AG20443 (cell line): ENCODE measurements at regions not wholly inside any gene's neighbourhood (a gene's known extent, or its start where the extent isn't known, plus 50 kb on each side); places are given as distances from the start of the nearest gene placed in this dataset.
"Not testable (repeated sequence)": the region's sequence is repeated elsewhere in the genome, so short reads cannot be mapped to it uniquely, and the experiment has no call there.

ENCODE experiments used
- DNase-seq: peaks from one replicate; pipeline ENCODE4 v3.0.0; 2012; ENCODE audit warnings: low spot score, mixed read lengths

DNA sequence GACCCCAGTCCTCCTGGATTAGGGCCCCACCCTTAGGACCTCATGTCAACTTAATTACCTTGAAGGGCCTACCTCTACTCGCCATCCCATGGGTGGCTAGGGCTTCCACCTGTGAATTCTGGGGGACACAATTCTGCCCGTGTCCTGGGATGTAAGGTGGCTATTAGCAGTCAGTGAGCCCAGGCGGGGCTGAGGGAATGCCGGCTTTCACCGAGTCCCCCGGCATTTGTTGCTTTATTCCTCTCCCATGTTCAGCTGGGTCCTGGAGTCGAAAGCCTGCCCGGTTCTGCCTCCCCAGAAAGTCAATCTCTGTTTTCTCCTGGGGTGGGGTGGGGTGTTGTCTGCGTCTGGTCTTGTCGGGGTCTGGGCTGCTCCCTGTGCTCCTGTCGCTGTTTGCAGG, 125.6 kb downstream of the GLRX3 start:
- DNase-seq, result no peak

DNA sequence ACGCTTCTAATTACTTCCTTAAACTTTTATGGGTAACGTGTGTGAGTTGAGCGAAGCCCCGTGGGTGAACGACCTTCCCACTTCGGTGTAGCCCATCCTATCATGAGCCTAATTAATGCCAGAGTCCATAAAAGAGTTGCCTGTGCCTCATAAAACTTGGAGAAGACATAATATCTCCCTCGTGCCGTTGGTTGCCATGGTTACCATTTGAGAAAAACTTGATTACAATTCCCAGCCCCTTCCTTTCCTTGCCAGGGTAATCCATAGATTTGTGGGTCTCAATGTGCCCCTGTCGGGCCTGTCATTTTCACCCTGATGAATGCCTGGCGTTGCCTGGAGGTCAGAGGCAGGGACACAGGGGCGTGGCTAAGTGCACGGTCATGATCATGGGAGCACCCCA, 127.1 kb downstream of the GLRX3 start:
- DNase-seq, result no peak

DNA sequence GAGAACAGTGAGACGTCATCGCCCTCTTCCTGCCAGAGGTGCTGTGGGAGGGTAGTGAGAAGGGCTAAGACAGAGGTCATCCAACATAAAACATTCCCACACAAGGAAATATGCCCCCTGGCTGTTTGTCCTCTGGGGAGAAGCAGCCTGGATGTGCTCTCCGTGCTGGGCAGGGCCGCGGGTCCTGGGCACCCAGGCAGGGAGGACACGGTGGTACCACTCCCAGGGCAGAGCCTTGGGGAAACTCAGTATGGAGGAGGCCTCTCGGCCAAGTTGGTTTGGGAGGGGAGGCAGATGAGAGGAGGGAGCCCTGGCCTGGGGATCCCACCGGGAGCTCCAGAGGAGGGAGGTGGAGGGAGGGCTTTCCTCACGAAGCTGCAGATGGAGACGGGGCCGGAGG, 129.4 kb downstream of the GLRX3 start:
- no peak for DNase-seq

DNA sequence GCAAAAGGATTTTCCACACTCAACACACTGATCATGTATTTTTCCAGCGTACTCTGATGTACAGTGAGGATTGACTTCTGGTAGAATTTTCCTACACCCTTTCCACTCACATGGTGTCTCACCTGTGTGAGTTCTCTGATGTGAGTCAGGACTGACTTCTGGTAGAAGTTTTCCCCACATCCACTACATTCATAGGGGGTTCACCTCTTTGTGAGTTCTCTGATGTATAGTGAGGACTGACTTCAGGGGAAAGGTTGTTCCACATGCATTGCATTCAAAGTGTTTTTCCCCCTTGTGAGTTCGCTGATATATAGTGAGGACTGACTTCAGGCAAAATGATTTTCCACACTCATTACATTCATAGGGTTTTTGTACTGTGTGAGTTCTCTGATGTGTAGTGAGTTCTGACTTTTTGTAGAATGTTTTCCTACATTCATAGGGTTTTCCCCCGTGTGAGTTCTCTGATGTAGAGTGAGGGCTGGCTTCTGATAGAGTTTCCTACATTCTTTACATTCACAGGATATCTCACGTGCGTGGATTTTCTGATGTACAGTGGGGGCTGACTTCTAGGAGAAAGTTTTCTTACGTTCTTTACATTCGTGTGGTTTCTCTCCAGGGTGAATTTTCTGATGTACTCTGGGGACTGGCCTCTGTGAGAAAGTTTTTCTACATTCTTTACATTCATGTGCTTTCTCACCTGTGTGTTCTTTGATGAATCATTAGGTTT, 146.5 kb downstream of the GLRX3 start:
- DNase-seq, result no peak

DNA sequence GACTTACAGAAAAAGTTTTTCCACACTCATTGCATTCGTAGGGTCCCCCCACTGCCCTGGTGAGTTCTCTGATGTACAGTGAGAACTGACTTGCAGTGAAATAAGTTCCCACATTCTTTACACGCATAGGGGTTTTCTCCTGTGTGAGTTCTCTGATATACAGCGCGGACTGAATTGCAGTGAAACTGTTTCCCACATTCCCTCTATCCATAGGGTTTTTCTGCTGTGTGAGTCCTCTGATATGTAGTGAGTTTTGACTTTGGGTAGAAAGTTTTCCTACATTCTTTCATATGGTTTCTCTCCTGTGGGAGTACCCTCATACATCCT, 147.0 kb downstream of the GLRX3 start:
- no peak for DNase-seq

DNA sequence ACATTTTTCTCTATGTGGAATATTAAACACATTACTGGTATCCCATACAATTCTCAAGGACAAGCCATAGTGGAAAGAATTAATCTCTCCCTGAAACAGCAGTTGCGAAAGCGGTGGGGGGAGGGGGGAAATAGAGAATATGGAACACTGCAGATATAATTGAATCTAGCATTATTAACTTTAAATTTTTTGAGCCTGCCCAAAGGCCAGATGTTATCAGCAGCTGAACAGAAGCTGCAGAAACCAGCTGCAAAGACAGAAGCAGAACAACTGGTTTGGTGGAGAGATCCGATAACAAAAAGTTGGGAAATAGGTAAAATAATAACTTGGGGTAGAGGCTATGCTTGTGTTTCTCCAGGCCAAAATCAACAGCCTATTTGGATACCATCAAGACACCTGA, 159.6 kb downstream of the GLRX3 start:
- DNase-seq, result not testable (repeated sequence)

DNA sequence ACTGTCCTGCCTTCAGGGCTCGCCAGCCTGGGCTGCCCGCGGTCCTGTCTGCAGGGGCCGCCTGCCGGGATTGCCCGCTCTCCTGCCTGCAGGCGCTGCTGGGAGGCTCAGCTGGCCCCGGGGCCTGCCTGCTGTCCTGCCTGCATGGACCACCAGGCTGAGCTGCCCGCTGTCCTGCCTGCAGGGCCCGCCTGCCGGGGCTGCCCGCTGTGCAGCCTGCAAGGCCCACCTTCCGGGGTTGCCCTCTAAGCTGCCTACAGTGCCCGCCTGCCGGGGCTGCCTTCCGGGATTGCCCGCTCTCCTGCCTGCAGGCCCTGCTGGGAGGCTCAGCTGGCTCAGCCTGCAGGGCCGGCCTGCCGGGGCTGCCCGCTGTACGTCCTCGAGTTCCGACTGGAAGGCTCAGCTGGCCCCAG, 164.4 kb downstream of the GLRX3 start:
- DNase-seq, result no peak

DNA sequence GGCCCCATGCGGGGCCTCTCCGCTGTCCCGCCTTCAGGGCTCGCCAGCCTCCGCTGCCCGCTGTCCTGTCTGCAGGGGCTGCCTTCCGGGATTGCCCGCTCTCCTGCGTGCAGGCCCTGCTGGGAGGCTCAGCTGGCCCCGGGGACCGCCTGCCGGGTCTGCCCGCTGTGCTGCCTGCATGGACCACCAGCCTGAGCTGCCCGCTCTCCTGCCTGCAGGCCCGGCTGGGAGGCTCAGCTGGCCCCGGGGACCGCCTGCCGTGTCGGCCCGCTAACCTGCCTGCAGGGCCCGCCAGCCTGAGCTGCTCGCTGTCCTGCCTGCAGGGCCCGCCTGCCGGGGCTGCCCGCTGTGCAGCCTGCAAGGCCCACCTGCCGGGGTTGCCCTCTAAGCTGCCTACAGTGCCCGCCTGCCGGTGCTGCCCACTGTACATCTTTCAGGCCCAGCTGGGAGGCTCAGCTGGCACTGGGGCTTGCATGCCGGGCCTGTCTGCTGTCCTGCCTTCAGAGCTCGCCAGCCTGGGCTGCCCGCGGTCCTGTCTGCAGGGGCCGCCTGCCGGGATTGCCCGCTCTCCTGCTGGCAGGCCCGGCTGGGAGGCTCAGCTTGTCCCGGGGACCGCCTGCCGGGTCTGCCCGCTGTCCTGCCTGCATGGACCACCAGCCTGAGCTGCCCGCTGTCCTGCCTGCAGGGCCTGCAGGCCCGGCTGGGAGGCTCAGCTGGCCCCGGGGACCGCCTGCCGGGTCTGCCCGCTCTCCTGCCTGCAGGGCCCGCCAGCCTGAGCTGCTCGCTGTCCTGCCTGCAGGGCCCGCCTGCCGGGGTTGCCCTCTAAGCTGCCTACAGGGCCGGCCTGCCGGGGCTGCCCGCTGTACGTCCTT, 165.1 kb downstream of the GLRX3 start:
- DNase-seq, result no peak

DNA sequence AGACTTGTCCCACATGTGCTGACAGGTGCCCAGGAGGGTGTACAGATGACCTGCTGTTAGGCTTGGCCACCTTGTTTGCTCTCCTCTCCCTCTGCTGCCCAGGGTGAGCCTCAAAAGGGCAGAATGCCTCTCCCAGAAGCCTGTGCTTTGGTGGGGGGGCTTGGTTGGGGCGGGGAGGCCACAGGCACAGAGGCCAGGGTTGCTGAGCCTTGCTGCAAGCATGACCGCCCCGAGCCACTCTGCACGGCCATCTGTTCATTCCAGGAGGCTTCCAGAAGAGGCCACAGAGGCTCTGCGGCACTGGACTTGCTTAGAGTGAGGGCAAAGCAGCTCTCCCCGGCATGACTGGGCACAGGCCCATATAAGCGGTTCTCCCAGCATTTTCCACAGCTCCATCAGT, 190.8 kb downstream of the GLRX3 start:
- no peak for DNase-seq

DNA sequence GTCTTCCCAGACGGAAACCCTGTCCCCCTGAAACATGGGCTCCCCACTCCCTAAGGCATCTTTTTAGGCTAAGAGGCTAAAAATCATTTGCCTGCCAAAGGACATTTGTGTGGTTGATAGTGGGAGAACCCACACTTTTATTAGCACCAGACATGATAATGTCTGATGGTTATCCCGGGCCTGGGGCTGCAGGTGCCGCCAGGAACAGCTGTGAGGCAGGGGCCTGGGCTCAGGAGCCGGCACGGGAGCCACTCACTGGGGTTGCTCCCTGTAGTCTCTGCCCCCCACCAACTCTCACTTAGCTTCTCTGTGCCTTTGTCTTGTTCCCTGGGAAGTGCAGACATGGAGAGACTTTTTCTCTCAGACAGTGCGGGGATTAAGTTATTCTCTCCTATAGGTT, 193.6 kb downstream of the GLRX3 start:
- DNase-seq, result no peak

DNA sequence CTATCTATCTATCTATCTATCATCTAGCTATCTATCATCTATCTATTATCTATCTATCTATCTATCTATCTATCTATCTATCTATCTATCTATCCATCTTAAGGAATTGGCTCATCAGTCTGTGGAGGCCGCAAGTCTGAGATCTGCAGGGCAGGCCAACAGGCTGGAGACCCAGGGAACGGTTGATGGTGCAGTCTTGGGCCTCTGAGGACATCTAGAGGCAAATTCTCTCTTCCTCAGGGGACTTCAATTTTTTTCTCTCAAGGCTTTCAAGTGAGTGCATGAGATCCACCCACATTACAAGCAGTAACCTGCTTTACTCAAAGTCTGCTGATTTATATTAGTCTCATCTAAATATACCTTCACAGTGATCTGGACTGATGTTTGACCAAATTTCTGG, 197.0 kb downstream of the GLRX3 start:
- DNase-seq, result no peak

DNA sequence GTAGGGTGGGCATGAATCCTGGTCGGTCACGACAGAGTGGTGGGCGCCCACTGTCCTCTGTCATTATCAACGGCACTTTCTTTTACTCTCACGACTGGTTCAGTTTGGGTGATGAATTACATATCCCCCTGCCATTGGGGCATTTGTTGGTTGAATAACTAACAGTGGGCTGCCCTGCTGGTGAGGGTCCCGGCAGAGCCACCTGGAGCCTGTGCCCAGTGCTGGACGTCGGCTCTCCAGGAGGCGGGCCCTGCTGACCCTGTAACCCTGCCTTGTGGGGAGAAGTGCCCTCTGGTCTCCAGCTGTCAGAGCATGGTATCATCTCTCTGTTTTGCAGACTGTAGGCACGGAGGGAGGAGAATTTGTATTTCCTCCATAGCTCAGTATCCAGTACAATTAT, 199.1 kb downstream of the GLRX3 start:
- DNase-seq, result no peak

DNA sequence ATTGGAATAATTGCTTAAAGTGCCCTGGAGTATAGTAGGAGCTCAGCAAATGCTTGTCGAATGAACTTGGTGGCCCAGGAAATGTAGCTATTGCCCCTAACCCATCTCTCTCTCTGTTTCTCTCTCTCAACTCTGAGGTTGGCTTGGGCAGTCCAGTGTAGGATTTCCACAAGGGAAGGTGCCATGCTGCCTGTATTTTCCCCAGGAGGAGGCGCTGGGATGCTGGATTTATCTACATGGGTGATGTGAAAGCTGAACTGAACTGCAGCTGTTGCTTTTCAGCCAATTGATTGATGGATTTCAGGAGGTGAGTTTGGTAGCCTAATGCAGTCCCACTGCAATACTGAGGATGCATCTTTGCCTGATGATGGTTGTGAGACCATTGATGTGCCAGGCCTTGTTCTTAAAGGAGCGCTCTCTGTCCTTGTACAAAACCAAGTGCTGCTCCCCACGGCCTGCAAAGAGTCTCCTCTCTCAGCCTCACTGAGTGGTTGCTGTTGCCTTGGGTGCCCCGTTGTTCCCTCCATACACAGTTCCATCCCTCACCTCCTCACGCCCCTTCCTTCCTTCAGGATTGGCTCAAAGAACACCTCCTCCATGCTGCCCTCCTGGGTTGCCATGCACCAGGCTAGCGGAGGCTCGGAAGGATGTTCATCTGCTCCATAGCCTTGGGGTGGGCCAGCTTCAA, 200.6 kb downstream of the GLRX3 start:
- DNase-seq, result no peak

DNA sequence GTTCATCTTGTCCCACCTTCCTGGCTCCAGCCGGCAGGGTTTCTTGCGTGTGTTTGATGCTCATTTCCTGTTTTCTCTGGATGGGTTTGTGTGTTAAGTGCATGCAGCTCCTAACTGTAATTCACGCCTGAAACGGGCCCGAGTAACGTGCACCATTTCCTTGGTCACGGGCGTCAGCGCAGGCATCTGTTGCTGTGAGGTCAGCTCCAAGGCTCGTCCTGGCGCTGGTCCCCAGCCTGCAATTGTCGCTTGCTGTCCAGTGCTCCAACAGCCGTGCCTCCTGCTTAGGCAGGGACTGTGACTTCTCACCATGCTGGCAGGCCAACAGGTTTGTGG, 201.1 kb downstream of the GLRX3 start:
- DNase-seq, result no peak

DNA sequence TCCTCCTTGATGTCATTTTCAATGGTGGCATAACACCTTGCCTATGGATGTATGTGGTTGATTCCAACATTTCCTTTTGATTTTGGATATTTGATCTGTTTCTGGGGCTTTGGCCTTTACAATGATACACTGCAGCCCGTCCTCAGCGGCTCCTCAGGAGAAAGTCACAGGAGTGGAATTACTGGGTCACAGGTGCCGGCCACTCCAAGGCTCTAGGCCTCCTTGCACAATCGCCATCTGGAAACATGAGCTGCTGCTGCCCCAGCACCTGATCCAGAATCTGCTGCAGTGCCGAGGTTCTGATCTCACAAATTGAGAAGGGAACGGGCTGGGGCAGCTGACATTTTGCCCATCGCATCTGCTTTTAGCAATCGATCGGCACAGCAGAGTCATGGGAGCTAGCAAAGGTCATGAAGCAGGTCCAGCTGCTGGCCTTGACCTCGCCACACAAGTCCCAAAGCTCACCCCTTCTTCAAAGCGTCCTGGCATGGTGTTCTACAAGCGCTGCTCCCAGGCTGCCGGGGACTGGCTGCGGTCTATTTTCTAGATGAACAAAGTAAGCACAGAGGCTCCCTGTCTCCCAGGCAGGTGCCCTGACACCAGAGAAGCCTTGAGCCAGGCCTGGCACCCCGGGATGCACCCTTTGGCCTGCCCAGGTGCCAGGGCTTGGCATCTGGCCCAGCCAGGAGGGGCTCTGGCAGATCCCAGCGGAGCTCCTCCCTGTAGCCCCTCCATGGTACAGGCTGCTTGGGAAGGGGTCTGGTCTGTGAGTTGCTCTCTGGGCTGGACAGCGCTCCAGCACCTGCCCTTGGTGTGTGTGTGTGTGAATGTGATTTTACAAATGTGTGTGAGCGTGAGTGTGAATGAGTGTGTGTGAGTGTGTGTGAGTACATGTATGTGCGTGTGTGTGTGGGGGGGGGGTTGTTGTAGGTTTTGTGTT, 201.8 kb downstream of the GLRX3 start:
- no peak for DNase-seq

DNA sequence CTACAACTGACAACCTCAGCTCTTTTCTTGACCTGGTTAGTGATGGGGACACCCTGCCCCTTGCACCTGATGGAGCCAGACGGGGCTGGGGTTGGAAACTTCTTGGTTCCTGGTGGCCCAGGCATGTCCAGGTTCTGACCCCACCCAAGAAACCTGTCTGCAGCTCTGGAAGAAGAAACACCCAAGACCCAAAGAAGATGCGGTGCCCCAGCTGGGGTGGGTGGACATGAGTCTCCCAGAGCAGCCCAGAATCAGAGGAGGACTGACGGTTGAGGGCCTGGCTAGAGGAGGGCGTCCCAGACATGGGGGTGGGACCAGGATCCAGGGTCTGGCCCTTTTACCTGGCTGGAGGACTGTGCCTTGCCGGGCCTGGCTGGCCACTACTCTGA, 202.4 kb downstream of the GLRX3 start:
- DNase-seq, result no peak

DNA sequence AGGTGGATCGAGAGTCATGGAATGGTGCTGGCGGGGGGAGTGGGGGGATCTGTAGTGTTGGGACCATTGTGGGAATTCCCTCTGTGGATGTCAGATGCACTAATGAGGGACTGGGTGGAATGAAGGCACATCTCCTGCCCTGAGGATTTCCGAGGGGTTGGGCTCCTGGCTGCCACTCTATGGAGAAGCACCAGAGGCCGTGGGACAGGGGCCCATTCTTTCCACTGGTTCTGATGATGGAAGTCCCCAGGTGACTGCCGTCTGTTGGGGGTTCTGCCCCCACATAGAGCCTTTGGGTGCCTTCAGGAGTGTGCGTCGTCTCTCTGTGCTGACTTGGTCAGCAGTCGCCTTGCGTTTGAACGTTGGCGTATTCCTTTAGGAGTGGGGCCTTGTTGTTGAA, 202.9 kb downstream of the GLRX3 start:
- DNase-seq, result no peak

DNA sequence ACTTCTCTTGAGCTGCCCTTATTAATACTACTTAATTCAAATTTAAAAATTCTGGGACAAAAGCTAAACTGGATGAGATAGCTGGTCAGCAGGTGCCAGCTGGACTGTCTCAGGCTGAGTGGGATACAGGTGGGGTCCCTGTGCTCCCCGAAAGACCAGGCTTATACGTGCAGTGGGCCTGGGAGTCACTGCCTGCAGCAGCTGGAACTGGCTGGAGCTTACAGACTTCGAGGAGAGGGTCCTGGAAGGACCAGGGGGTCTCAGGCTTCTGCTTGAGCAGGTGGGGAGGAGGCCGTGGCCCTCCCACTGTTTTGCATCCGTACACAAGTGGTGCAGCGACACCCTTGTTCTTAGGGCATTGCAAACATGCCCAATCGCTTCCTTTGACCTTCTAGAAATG, 203.7 kb downstream of the GLRX3 start:
- no peak for DNase-seq

DNA sequence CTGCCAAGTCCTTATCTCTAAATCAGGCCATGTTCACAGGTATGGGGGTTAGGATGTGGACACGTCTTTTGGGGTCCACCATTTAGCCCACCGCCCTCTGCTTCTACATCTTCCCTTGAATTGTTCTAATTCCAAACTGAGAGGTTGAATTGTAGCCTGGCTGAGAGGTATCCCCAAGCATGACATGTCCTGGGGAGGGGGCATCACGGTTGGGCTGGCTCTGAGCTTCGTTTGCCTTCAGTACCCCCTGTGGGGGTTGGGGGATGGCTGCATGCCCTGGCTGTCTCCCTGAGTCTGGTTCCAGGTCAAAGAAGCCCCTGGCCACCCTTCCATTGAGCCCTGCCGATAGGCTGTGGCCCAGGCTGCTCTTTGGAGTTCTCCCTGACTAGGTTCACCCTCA, 204.6 kb downstream of the GLRX3 start:
- DNase-seq, result no peak

DNA sequence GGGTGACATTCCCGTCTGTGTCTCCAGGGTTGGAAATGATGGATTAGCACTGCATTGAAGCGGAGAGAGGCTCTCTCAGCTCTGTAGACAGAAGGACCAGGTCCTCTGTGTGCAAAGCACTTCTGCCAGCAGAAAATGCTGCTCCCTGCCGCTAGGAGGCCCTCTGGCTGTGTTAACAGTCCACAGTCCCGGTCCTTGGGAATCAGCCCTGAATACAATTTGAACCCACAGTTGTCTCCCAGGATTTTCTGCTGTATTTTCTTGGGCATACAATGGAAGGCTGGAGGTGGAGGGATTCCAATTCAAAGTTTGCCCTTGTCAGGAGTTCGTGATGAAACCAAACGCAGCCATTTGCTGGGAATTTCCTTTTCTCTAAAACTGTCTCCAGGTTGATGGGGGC, 205.2 kb downstream of the GLRX3 start:
- no peak for DNase-seq

DNA sequence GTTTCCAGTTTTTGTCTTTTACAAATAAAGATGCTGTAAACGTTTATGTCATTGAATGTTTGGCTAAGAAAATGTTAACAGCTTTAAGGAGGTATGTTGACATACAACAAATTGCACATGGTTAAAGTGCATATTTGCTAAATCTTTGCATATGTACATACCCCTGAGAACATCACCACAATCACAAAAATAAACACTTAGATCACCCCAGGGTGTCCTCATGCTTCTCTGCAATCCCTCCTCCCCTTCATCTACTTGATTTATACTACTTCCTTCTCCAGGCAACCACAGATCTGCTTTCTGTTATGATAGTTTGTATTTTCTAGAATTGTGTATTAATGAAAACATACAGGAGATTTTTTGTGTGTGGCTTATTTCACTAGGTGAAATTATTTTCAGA, 209.5 kb downstream of the GLRX3 start:
- DNase-seq, result no peak

DNA sequence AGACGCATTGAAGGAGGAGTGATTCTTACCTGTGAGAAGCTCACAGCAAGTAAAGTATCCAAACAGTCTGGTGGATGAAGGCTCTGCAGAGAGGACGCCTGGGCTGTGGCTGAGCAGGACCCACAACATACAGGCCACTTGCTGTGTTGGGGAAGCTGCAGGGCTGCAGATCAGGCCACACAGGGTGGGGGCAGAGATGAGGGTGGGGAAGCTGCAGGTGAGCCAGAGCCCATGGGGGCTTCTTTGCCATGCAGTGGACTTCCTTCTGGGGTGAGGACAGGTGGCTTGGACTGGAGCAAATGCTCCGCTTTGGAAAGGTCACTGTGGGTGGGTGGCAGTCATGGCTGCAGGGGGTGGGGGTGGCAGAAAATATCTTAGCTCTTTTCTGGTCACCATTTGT, 214.8 kb downstream of the GLRX3 start:
- no peak for DNase-seq
